AG04450 (cell line): ENCODE measurements at regions not wholly inside any gene's neighbourhood (a gene's known extent, or its start where the extent isn't known, plus 50 kb on each side); places are given as distances from the start of the nearest gene placed in this dataset.

Experiments
- CTCF ChIA-PET: fragments of 300-600, 350-600 bp; formaldehyde crosslinking; extraction: SDS; loops from one replicate; lab custom pipeline; 2022; ENCODE audit warnings: antibody characterized with exemption, inconsistent platforms; lab: Charles Lee
- POLR2A ChIA-PET: fragments of 350-600 bp; formaldehyde crosslinking; extraction: SDS; loops from one replicate; lab custom pipeline; 2021; ENCODE audit warnings: antibody characterized with exemption, inconsistent platforms; lab: Yijun Ruan, JAX
- DNase-seq: peaks from one replicate; pipeline ENCODE4 v3.0.0-alpha.2; 2011; ENCODE audit warnings: low read depth, low spot score
- H3K27ac ChIP-seq: one replicate; pipeline ENCODE4 v1.5.1; 2012; ENCODE audit warnings: low read depth, low read length, control low read depth
- H3K27me3 ChIP-seq: one replicate; pipeline ENCODE4 v1.6.0; 2012; ENCODE audit warnings: low read length; ENCODE audit not compliant: control insufficient read depth, insufficient read depth
- H3K4me3 ChIP-seq: 2 replicates; pipeline ENCODE4 v1.5.1; 2011; ENCODE audit warnings: mild to moderate bottlenecking, low read depth, low read length, control low read depth
- H3K9me3 ChIP-seq: 2 replicates; pipeline ENCODE4 v1.5.1; 2012; ENCODE audit warnings: low read length; ENCODE audit not compliant: control insufficient read depth, insufficient read depth
- TF ChIP-seq, protein P1 (sequence below): IDR thresholded peaks from 2 replicates; pipeline ENCODE4 v1.5.1; 2011; ENCODE audit warnings: low read depth, low read length, control low read depth, inconsistent platforms

DNA sequence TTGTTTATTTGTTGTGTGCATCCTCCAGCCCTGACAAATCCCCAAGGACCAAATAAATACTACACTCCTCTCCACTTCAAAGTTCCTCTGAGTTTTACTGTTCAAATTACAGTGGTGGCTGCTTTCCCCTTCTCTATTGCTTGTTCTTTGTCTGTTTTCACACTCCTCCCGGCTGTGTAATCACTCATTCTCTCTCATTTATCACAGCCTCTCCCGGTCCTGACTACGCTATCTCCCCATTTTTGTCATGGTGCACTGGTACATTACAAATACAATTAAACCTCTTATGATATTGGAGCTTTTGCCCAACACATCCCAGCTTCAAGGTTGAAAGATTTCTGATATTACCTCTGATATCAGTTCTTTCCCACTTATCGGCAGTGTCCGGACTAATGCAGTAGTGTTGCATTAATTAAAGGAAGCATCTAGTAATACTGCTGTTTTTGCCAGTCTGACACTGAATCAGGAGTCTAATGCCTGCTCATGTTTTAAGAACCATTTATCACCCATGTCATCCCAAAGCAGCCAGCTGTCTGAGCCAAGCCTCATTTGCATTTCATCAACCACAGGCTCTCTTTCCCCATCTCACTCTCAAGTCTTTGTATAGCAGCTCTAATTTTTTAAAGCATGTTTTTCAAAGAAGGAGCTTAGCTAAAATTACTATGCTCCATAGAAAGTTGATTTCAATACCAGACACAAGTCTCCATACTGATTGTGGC lies 740.5 kb downstream of the ROBO2 start:
- POLR2A ChIA-PET: no interaction called here
- CTCF ChIA-PET: no interaction called here

GRCh38 chr3:77786216-77786615 lies 746.3 kb downstream of the ROBO2 start:
- ChIA-PET POLR2A (no interaction called here), CTCF (no interaction called here)
- no peak overlapping the region for H3K27ac ChIP-seq
- H3K9me3 ChIP-seq: no peaks in the 10 kb centered on the region
- TF ChIP-seq, protein P1, sequence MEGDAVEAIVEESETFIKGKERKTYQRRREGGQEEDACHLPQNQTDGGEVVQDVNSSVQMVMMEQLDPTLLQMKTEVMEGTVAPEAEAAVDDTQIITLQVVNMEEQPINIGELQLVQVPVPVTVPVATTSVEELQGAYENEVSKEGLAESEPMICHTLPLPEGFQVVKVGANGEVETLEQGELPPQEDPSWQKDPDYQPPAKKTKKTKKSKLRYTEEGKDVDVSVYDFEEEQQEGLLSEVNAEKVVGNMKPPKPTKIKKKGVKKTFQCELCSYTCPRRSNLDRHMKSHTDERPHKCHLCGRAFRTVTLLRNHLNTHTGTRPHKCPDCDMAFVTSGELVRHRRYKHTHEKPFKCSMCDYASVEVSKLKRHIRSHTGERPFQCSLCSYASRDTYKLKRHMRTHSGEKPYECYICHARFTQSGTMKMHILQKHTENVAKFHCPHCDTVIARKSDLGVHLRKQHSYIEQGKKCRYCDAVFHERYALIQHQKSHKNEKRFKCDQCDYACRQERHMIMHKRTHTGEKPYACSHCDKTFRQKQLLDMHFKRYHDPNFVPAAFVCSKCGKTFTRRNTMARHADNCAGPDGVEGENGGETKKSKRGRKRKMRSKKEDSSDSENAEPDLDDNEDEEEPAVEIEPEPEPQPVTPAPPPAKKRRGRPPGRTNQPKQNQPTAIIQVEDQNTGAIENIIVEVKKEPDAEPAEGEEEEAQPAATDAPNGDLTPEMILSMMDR: no peak
- no peaks in the 10 kb centered on the region for H3K27me3 ChIP-seq
- no peak overlapping the region for H3K4me3 ChIP-seq
- DNase-seq: no peak

More for the DNA sequence above, 740.5 kb downstream of the ROBO2 start:
- Histone ChIP-seq H3K27me3 (no peaks in the 10 kb centered on the region), H3K27ac (no peak overlapping the region), H3K4me3 (no peak overlapping the region), H3K9me3 (no peaks in the 10 kb centered on the region)
- DNase-seq: no peak
- TF ChIP-seq, protein P1: no peak

- ChIA-PET POLR2A (no interaction called here), CTCF (no interaction called here)
- Histone ChIP-seq H3K27me3 (no peaks in the 10 kb centered on the region), H3K27ac (no peak overlapping the region), H3K9me3 (no peaks in the 10 kb centered on the region), H3K4me3 (no peak overlapping the region)
- TF ChIP-seq, protein P1: no peak
- DNase-seq: no peak
Observed at GRCh38 chr3:77795013-77795412, 755.1 kb downstream of the ROBO2 start.

GRCh38 chr3:77799278-77799677 lies 759.4 kb downstream of the ROBO2 start:
- TF ChIP-seq, protein P1: no peak
- CTCF ChIA-PET: no interaction called here
- H3K27ac ChIP-seq: no peak overlapping the region
- no peaks in the 10 kb centered on the region for H3K9me3 ChIP-seq
- H3K4me3 ChIP-seq: no peak overlapping the region
- no peak for DNase-seq
- POLR2A ChIA-PET: no interaction called here
- no peaks in the 10 kb centered on the region for H3K27me3 ChIP-seq

DNA sequence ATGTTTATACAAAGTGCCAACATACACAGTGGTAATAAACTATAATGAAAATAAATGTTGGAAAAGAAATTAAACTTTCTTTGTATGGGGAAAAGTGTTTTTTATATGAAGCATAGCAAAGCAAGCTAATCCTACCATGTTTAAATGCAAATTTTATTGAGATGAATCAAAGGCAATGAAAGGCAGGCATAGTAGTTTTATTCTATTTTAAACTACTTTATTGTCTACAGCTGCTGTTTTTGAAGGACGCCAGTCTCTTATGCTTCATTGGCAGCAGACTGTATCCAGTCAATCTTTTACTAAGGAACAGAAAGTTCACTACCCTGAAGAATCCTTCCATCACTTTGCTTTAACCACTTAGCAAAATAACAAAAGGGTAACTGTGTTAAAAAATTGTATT lies 761.0 kb downstream of the ROBO2 start:
- ChIA-PET POLR2A (no interaction called here), CTCF (interaction anchor here (1.4 kb wide), 1 partner anchor 213 kb away, joined by 3 read pairs; no protein-coding TSS in a partner anchor)
- H3K9me3 ChIP-seq: no peaks in the 10 kb centered on the region
- no peak overlapping the region for H3K27ac ChIP-seq
- DNase-seq: no peak
- no peaks in the 10 kb centered on the region for H3K27me3 ChIP-seq
- no peak overlapping the region for H3K4me3 ChIP-seq
- TF ChIP-seq, protein P1: no peak
